ENCODE measurements at regions not wholly inside any gene's neighbourhood (a gene's known extent, or its start where the extent isn't known, plus 50 kb on each side); places are given as distances from the start of the nearest gene placed in this dataset.
"Not testable (repeated sequence)": the region's sequence is repeated elsewhere in the genome, so short reads cannot be mapped to it uniquely, and the experiment has no call there.

GRCh38 chr22:23416169-23416690 lies 163.9 kb downstream of the IGLL1 start:
- H3K9me3 ChIP-seq (ENCODE audit: low read length); H2AFZ ChIP-seq (ENCODE audit: low read length); POLR2A ChIA-PET; H3K4me3 ChIP-seq (ENCODE audit: low read depth, low read length, poor library complexity, severe bottlenecking); H3K9me2 ChIP-seq (ENCODE audit: insufficient read depth, low read length); H3K27ac ChIP-seq (ENCODE audit: low read depth, low read length, poor library complexity, severe bottlenecking); H3K36me3 ChIP-seq (ENCODE audit: insufficient read depth, low read length); DNase-seq (ENCODE audit: low spot score); H3K4me2 ChIP-seq (ENCODE audit: low read length); CTCF ChIA-PET (ENCODE audit: unreplicated experiment); H3K79me2 ChIP-seq (ENCODE audit: insufficient read depth, low read depth, low read length); H4K20me1 ChIP-seq (ENCODE audit: insufficient read depth, low read length); H3K4me1 ChIP-seq (ENCODE audit: insufficient read depth, low read length, poor library complexity, severe bottlenecking); intact Hi-C loops (cut with micrococcal nuclease; ENCODE audit: unreplicated experiment); BruUV-seq (replicated peaks): not testable (repeated sequence)

GRCh38 chr22:23415490-23415851 lies 164.6 kb downstream of the IGLL1 start:
- H3K4me2 ChIP-seq (ENCODE audit: low read length): no peak overlapping the region
- no peak for DNase-seq (ENCODE audit: low spot score)
- no peaks in the 10 kb centered on the region for H3K9me2 ChIP-seq (ENCODE audit: insufficient read depth, low read length)
- H4K20me1 ChIP-seq (ENCODE audit: insufficient read depth, low read length): no peaks in the 10 kb centered on the region
- ChIA-PET POLR2A (no interaction called here), CTCF (ENCODE audit: unreplicated experiment) (no interaction called here)
- H3K36me3 ChIP-seq (ENCODE audit: insufficient read depth, low read length): no peaks in the 10 kb centered on the region
- no TSS peak for BruUV-seq (replicated peaks)
- no peak overlapping the region for H3K27ac ChIP-seq (ENCODE audit: low read depth, low read length, poor library complexity, severe bottlenecking)
- intact Hi-C loops (cut with micrococcal nuclease; ENCODE audit: unreplicated experiment): no loop called here
- H2AFZ ChIP-seq (ENCODE audit: low read length): no peak overlapping the region
- no peaks in the 10 kb centered on the region for H3K79me2 ChIP-seq (ENCODE audit: insufficient read depth, low read depth, low read length)
- no peaks in the 10 kb centered on the region for H3K9me3 ChIP-seq (ENCODE audit: low read length)
- no peak for TF ChIP-seq EZH2phosphoT487 (IDR thresholded peaks at IDR 0.05; ENCODE audit: borderline replicate concordance, low read depth, low read length)
- TF ChIP-seq CTCF (conservative IDR thresholded peaks at IDR 0.05; ENCODE audit: low read length): no peak
- peaks cover 7% of the 10 kb centered on the region for H3K4me1 ChIP-seq (ENCODE audit: insufficient read depth, low read length, poor library complexity, severe bottlenecking)
- no peak overlapping the region for H3K4me3 ChIP-seq (ENCODE audit: low read depth, low read length, poor library complexity, severe bottlenecking)

GRCh38 chr22:23414727-23415489 lies 165.2 kb downstream of the IGLL1 start:
- Histone ChIP-seq H4K20me1 (ENCODE audit: insufficient read depth, low read length) (no peaks in the 10 kb centered on the region), H3K36me3 (ENCODE audit: insufficient read depth, low read length) (no peaks in the 10 kb centered on the region), H3K79me2 (ENCODE audit: insufficient read depth, low read depth, low read length) (no peaks in the 10 kb centered on the region), H3K9me2 (ENCODE audit: insufficient read depth, low read length) (no peaks in the 10 kb centered on the region), H3K27ac (ENCODE audit: low read depth, low read length, poor library complexity, severe bottlenecking) (no peak overlapping the region), H3K4me2 (ENCODE audit: low read length) (no peak overlapping the region), H3K4me1 (ENCODE audit: insufficient read depth, low read length, poor library complexity, severe bottlenecking) (peaks cover 7% of the 10 kb centered on the region), H3K9me3 (ENCODE audit: low read length) (no peaks in the 10 kb centered on the region), H3K4me3 (ENCODE audit: low read depth, low read length, poor library complexity, severe bottlenecking) (no peak overlapping the region), H2AFZ (ENCODE audit: low read length) (no peak overlapping the region)
- CTCF ChIA-PET (ENCODE audit: unreplicated experiment): no interaction called here
- no TSS peak for BruUV-seq (replicated peaks)
- no peak for DNase-seq (ENCODE audit: low spot score)
- POLR2A ChIA-PET: no interaction called here
- intact Hi-C loops (cut with micrococcal nuclease; ENCODE audit: unreplicated experiment): no loop called here
- no peak for TF ChIP-seq EZH2phosphoT487 (IDR thresholded peaks at IDR 0.05; ENCODE audit: borderline replicate concordance, low read depth, low read length)
- TF ChIP-seq CTCF (conservative IDR thresholded peaks at IDR 0.05; ENCODE audit: low read length): no peak

Data from OCI-LY7 (cell line).